ENCODE measurements at regions not wholly inside any gene's neighbourhood (a gene's known extent, or its start where the extent isn't known, plus 50 kb on each side); places are given as distances from the start of the nearest gene placed in this dataset.

- H3K9me3 ChIP-seq (ENCODE audit: low read length): no peaks in the 10 kb centered on the region
- no peak overlapping the region for H3K27ac ChIP-seq (ENCODE audit: low read length)
- H2AFZ ChIP-seq (ENCODE audit: low read depth, low read length): no peak overlapping the region
- no peaks in the 10 kb centered on the region for H3K27me3 ChIP-seq (ENCODE audit: insufficient read depth, low read depth, low read length)
- H4K20me1 ChIP-seq (ENCODE audit: insufficient read depth): no peaks in the 10 kb centered on the region
- H3F3A ChIP-seq (ENCODE audit: insufficient read depth, low read length, poor library complexity, severe bottlenecking): no peaks in the 10 kb centered on the region
- no peak overlapping the region for H3K4me2 ChIP-seq (ENCODE audit: low read length)
- H3K4me3 ChIP-seq (ENCODE audit: low read length): no peak overlapping the region
- H3K9ac ChIP-seq (ENCODE audit: low read length): no peak overlapping the region
- H3K79me2 ChIP-seq (replicated peaks; ENCODE audit: insufficient read depth, low read length): no peaks in the 10 kb centered on the region
- no peaks in the 10 kb centered on the region for H3K9me2 ChIP-seq (ENCODE audit: insufficient read depth, low read length)
- no peak for TF ChIP-seq MXI1 (conservative IDR thresholded peaks at IDR 0.05; ENCODE audit: poor library complexity, severe bottlenecking)
- TF ChIP-seq EZH2 (IDR thresholded peaks at IDR 0.05; ENCODE audit: borderline replicate concordance, insufficient read depth, low read length, poor library complexity, severe bottlenecking): no peak
- TF ChIP-seq CTCF (IDR thresholded peaks at IDR 0.05; ENCODE audit: poor library complexity, severe bottlenecking): no peak
- no peak for TF ChIP-seq SMC3 (conservative IDR thresholded peaks at IDR 0.05; ENCODE audit: poor library complexity)
- TF ChIP-seq POLR2AphosphoS5 (IDR thresholded peaks at IDR 0.05): no peak
- no peak for TF ChIP-seq REST (IDR thresholded peaks at IDR 0.05; ENCODE audit: borderline replicate concordance)
- no peak for TF ChIP-seq RAD21 (conservative IDR thresholded peaks at IDR 0.05)
- no peaks in the 10 kb centered on the region for H3K36me3 ChIP-seq (ENCODE audit: insufficient read depth, low read length)
These were observed 301.8 kb upstream of the RAG2 start for GRCh38 chr11:36899800-36900199.

GRCh38 chr11:36890841-36891240, 292.8 kb upstream of the RAG2 start:
- H4K20me1 ChIP-seq (ENCODE audit: insufficient read depth): no peaks in the 10 kb centered on the region
- no peak overlapping the region for H3K4me3 ChIP-seq (ENCODE audit: low read length)
- no peak overlapping the region for H3K27ac ChIP-seq (ENCODE audit: low read length)
- no peak overlapping the region for H3K9ac ChIP-seq (ENCODE audit: low read length)
- no peaks in the 10 kb centered on the region for H3F3A ChIP-seq (ENCODE audit: insufficient read depth, low read length, poor library complexity, severe bottlenecking)
- TF ChIP-seq SMC3 (conservative IDR thresholded peaks at IDR 0.05; ENCODE audit: poor library complexity): no peak
- TF ChIP-seq MXI1 (conservative IDR thresholded peaks at IDR 0.05; ENCODE audit: poor library complexity, severe bottlenecking): no peak
- TF ChIP-seq EZH2 (IDR thresholded peaks at IDR 0.05; ENCODE audit: borderline replicate concordance, insufficient read depth, low read length, poor library complexity, severe bottlenecking): no peak
- no peak for TF ChIP-seq CTCF (IDR thresholded peaks at IDR 0.05; ENCODE audit: poor library complexity, severe bottlenecking)
- no peak for TF ChIP-seq REST (IDR thresholded peaks at IDR 0.05; ENCODE audit: borderline replicate concordance)
- TF ChIP-seq TAF1 (IDR thresholded peaks at IDR 0.05; ENCODE audit: low read depth): no peak
- TF ChIP-seq POLR2AphosphoS5 (IDR thresholded peaks at IDR 0.05): no peak
- TF ChIP-seq EP300 (conservative IDR thresholded peaks at IDR 0.05; ENCODE audit: poor library complexity, severe bottlenecking): no peak
- no peak for TF ChIP-seq RAD21 (conservative IDR thresholded peaks at IDR 0.05)
- H3K9me2 ChIP-seq (ENCODE audit: insufficient read depth, low read length): no peaks in the 10 kb centered on the region
- H3K4me2 ChIP-seq (ENCODE audit: low read length): no peak overlapping the region
- no peak overlapping the region for H2AFZ ChIP-seq (ENCODE audit: low read depth, low read length)
- H3K79me2 ChIP-seq (replicated peaks; ENCODE audit: insufficient read depth, low read length): no peaks in the 10 kb centered on the region
- no peaks in the 10 kb centered on the region for H3K36me3 ChIP-seq (ENCODE audit: insufficient read depth, low read length)
- H3K9me3 ChIP-seq (ENCODE audit: low read length): no peaks in the 10 kb centered on the region
- no peaks in the 10 kb centered on the region for H3K27me3 ChIP-seq (ENCODE audit: insufficient read depth, low read depth, low read length)
